ENCODE measurements at regions not wholly inside any gene's neighbourhood (a gene's known extent, or its start where the extent isn't known, plus 50 kb on each side); places are given as distances from the start of the nearest gene placed in this dataset.

GRCh38 chr14:85959063-85959462 is 429.1 kb downstream of the FLRT2 start:
- TF ChIP-seq TERF1 (CRISPR knock-in tag; IDR thresholded peaks at IDR 0.05): no peak
- TF ChIP-seq CTCF (CRISPR knock-in tag; IDR thresholded peaks at IDR 0.05): no peak
- TF ChIP-seq SOX13 (IDR thresholded peaks at IDR 0.05): no peak
- TF ChIP-seq SOX13 (CRISPR knock-in tag; conservative IDR thresholded peaks at IDR 0.05 in 1 of 2, IDR thresholded peaks at IDR 0.05 in 1 of 2): no peak
- no peak for TF ChIP-seq ZKSCAN5 (CRISPR knock-in tag; IDR thresholded peaks at IDR 0.05)
- TF ChIP-seq TBL1XR1 (IDR thresholded peaks at IDR 0.05; ENCODE audit: borderline replicate concordance, low read length, partially characterized antibody): no peak
- no peak for TF ChIP-seq SRF (IDR thresholded peaks at IDR 0.05; ENCODE audit: low read depth, low read length)
- no peak for TF ChIP-seq EP300 (IDR thresholded peaks at IDR 0.05; ENCODE audit: low read depth in 2 of 2, low read length in 2 of 2)
- no peak for TF ChIP-seq EP300 (CRISPR knock-in tag; IDR thresholded peaks at IDR 0.05; ENCODE audit: borderline replicate concordance)
- no peak for TF ChIP-seq KMT2A (CRISPR knock-in tag; IDR thresholded peaks at IDR 0.05)
- TF ChIP-seq KLF6 (CRISPR knock-in tag; IDR thresholded peaks at IDR 0.05): no peak
- TF ChIP-seq FOXJ3 (CRISPR knock-in tag; IDR thresholded peaks at IDR 0.05; ENCODE audit: borderline replicate concordance): no peak
- no peak for TF ChIP-seq ZFX (CRISPR knock-in tag; IDR thresholded peaks at IDR 0.05; ENCODE audit: low read depth)
- TF ChIP-seq STAT5B (CRISPR knock-in tag; IDR thresholded peaks at IDR 0.05): no peak
- no peak for TF ChIP-seq ZNF263 (CRISPR knock-in tag; IDR thresholded peaks at IDR 0.05)
- TF ChIP-seq SP4 (CRISPR knock-in tag; IDR thresholded peaks at IDR 0.05): no peak
